Mesendoderm (in vitro differentiated cells): ENCODE measurements at regions not wholly inside any gene's neighbourhood (a gene's known extent, or its start where the extent isn't known, plus 50 kb on each side); places are given as distances from the start of the nearest gene placed in this dataset.
"Not testable (repeated sequence)": the region's sequence is repeated elsewhere in the genome, so short reads cannot be mapped to it uniquely, and the experiment has no call there.

Source experiments
- DNase-seq: peaks from one replicate; pipeline ENCODE4 v3.0.0; 2013
- H2AK5ac ChIP-seq: 2 replicates; pipeline ENCODE4 v1.6.1; 2013; ENCODE audit warnings: low read length, inconsistent platforms
- H2BK120ac ChIP-seq: 2 replicates; pipeline ENCODE4 v1.6.1; 2013; ENCODE audit warnings: low read depth, mild to moderate bottlenecking, low read length, moderate library complexity, mixed read lengths
- H2BK15ac ChIP-seq: replicated peaks from 2 replicates; pipeline ENCODE4 v1.6.1; 2013; ENCODE audit warnings: low read depth, mild to moderate bottlenecking, moderate library complexity
- H2BK5ac ChIP-seq: 2 replicates; pipeline ENCODE4 v1.6.1; 2013; ENCODE audit warnings: low read length, inconsistent platforms
- H3K18ac ChIP-seq: 2 replicates; pipeline ENCODE4 v1.6.1; 2013; ENCODE audit warnings: mild to moderate bottlenecking, low read length, mixed read lengths
- H3K23ac ChIP-seq: one replicate; pipeline ENCODE4 v1.6.1; 2013; ENCODE audit warnings: low read length
- H3K27ac ChIP-seq: 2 replicates; pipeline ENCODE4 v1.5.1; 2013; ENCODE audit warnings: low read depth, mild to moderate bottlenecking, inconsistent platforms, low read length, moderate library complexity
- H3K27me3 ChIP-seq: 2 replicates; pipeline ENCODE4 v1.6.1; 2013; ENCODE audit warnings: low read length, control low read depth, mild to moderate bottlenecking, inconsistent platforms; ENCODE audit not compliant: insufficient read depth, poor library complexity
- H3K36me3 ChIP-seq: 2 replicates; pipeline ENCODE4 v1.6.1; 2013; ENCODE audit warnings: low read length, inconsistent platforms; ENCODE audit not compliant: control insufficient read depth, insufficient read depth
- H3K4ac ChIP-seq: one replicate; pipeline ENCODE4 v1.6.1; 2013; ENCODE audit warnings: low read depth, mild to moderate bottlenecking, low read length, moderate library complexity
- H3K4me1 ChIP-seq: 2 replicates; pipeline ENCODE4 v1.6.1; 2013; ENCODE audit warnings: low read depth, low read length, inconsistent platforms; ENCODE audit not compliant: control insufficient read depth
- H3K4me2 ChIP-seq: 2 replicates; pipeline ENCODE4 v1.6.1; 2013; ENCODE audit warnings: low read length
- H3K4me3 ChIP-seq: 2 replicates; pipeline ENCODE4 v1.5.1; 2013; ENCODE audit warnings: mild to moderate bottlenecking, low read length
- H3K56ac ChIP-seq: one replicate; pipeline ENCODE4 v1.6.1; 2013; ENCODE audit warnings: low read length
- H3K79me1 ChIP-seq: 2 replicates; pipeline ENCODE4 v1.6.1; 2013; ENCODE audit warnings: low read length, inconsistent platforms
- H3K79me2 ChIP-seq: 2 replicates; pipeline ENCODE4 v1.6.1; 2013; ENCODE audit warnings: mild to moderate bottlenecking, low read length; ENCODE audit not compliant: control insufficient read depth, insufficient read depth
- H3K9ac ChIP-seq: 2 replicates; pipeline ENCODE4 v1.6.1; 2013; ENCODE audit warnings: low read length, inconsistent platforms
- H4K5ac ChIP-seq: one replicate; pipeline ENCODE4 v1.6.1; 2013; ENCODE audit warnings: low read length
- H4K8ac ChIP-seq: one replicate; pipeline ENCODE4 v1.6.1; 2013; ENCODE audit warnings: low read depth, mild to moderate bottlenecking, control low read depth, low read length, moderate library complexity
- WGBS: extraction: QIAGEN DNeasy Blood & Tissue Kit; methylation state at CpG from one replicate; pipeline ENCODE4 v1.1.7; 2013; ENCODE audit warnings: low lambda C conversion rate, missing lambda C conversion rate; ENCODE audit not compliant: insufficient coverage; ENCODE audit errors: extremely low coverage; 5-methylcytosine and 5-hydroxymethylcytosine counted together

- H3K4me3 ChIP-seq, H3K27ac ChIP-seq, H2BK120ac ChIP-seq, H3K36me3 ChIP-seq, H3K9ac ChIP-seq, H4K8ac ChIP-seq, H3K27me3 ChIP-seq, H3K79me2 ChIP-seq, H2AK5ac ChIP-seq, H3K23ac ChIP-seq, H3K4ac ChIP-seq, H3K56ac ChIP-seq, H3K4me2 ChIP-seq, H4K5ac ChIP-seq, H3K18ac ChIP-seq, H2BK15ac ChIP-seq, DNase-seq, H2BK5ac ChIP-seq, H3K4me1 ChIP-seq, H3K79me1 ChIP-seq: not testable (repeated sequence)
- WGBS = no CpG with 5 or more reads among the region's 12 CpGs
These were observed 113.9 kb upstream of the ZNF322 start for GRCh38 chr6:26773414-26773813.

- not testable (repeated sequence) for H2AK5ac ChIP-seq, H2BK15ac ChIP-seq, DNase-seq, H3K9ac ChIP-seq, H3K23ac ChIP-seq, H3K4ac ChIP-seq, H3K79me1 ChIP-seq, H3K4me2 ChIP-seq, H3K27ac ChIP-seq, H3K4me3 ChIP-seq, H2BK5ac ChIP-seq, H3K79me2 ChIP-seq, H3K36me3 ChIP-seq, H2BK120ac ChIP-seq, H4K8ac ChIP-seq, H3K56ac ChIP-seq, H3K27me3 ChIP-seq, H3K4me1 ChIP-seq, H4K5ac ChIP-seq, H3K18ac ChIP-seq
- no CpG with 5 or more reads among the region's 21 CpGs for WGBS
These were observed 121.0 kb upstream of the ZNF322 start for GRCh38 chr6:26780563-26780962.

GRCh38 chr6:26795474-26796307, 136.1 kb upstream of the ZNF322 start:
- not testable (repeated sequence) for H3K4ac ChIP-seq, H2BK5ac ChIP-seq, H2AK5ac ChIP-seq, H2BK120ac ChIP-seq, H4K8ac ChIP-seq, H3K9ac ChIP-seq, H3K56ac ChIP-seq, H3K4me1 ChIP-seq, H3K79me2 ChIP-seq, H3K18ac ChIP-seq, H3K79me1 ChIP-seq, H3K4me3 ChIP-seq, H3K36me3 ChIP-seq, H3K27me3 ChIP-seq, H4K5ac ChIP-seq, H2BK15ac ChIP-seq, DNase-seq, H3K4me2 ChIP-seq, H3K23ac ChIP-seq, H3K27ac ChIP-seq
- no CpG with 5 or more reads among the region's 10 CpGs for WGBS

- H3K36me3 ChIP-seq, H3K79me1 ChIP-seq, H2BK120ac ChIP-seq, H3K18ac ChIP-seq, DNase-seq, H2BK15ac ChIP-seq, H3K4me1 ChIP-seq, H3K9ac ChIP-seq, H3K27me3 ChIP-seq, H2AK5ac ChIP-seq, H3K79me2 ChIP-seq, H4K5ac ChIP-seq, H3K23ac ChIP-seq, H4K8ac ChIP-seq, H2BK5ac ChIP-seq, H3K4me3 ChIP-seq, H3K27ac ChIP-seq, H3K56ac ChIP-seq, H3K4ac ChIP-seq, H3K4me2 ChIP-seq: not testable (repeated sequence)
- WGBS = no CpG with 5 or more reads among the region's 17 CpGs
These were observed 140.5 kb upstream of the ZNF322 start for GRCh38 chr6:26799903-26800633.

GRCh38 chr6:26803762-26804161, 144.2 kb upstream of the ZNF322 start:
- not testable (repeated sequence) for H4K5ac ChIP-seq, H3K23ac ChIP-seq, H3K27me3 ChIP-seq, H3K79me2 ChIP-seq, H2BK5ac ChIP-seq, H3K4me2 ChIP-seq, H3K79me1 ChIP-seq, H2BK15ac ChIP-seq, H3K9ac ChIP-seq, H3K56ac ChIP-seq, H3K4me3 ChIP-seq, H2AK5ac ChIP-seq, H2BK120ac ChIP-seq, DNase-seq, H3K4me1 ChIP-seq, H3K18ac ChIP-seq, H3K4ac ChIP-seq, H3K27ac ChIP-seq, H3K36me3 ChIP-seq, H4K8ac ChIP-seq
- WGBS = no CpG with 5 or more reads among the region's 16 CpGs
